ENCODE measurements at regions not wholly inside any gene's neighbourhood (a gene's known extent, or its start where the extent isn't known, plus 50 kb on each side); places are given as distances from the start of the nearest gene placed in this dataset.

DNA sequence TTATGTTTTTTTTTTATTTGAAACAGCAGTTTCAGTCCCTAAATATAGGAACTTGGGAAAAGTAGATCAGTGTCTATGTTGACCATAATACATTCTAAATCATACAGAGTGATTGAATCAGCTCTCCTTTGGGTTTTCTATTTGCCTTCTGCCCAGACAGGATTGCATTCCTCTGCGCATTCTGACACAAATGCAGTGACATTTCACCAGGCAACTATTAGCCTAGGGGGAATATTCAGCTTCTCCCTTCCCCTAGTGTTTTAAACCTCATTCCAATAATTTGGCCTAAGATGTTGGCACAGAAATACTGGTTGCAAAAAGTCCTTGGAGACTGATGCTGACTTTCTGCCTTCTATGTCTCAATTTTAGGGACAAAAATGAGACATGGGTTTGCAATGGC, 172.8 kb downstream of the PTGER3 start:
- H3K4me1 ChIP-seq (replicated peaks; ENCODE audit: insufficient read depth), result peaks cover 20% of the 10 kb centered on the region
- no peaks in the 10 kb centered on the region for H3F3A ChIP-seq (ENCODE audit: insufficient read depth, low read depth)
- H4K20me1 ChIP-seq (ENCODE audit: insufficient read depth), result no peaks in the 10 kb centered on the region
- no peak for TF ChIP-seq EZH2 (IDR thresholded peaks at IDR 0.05; ENCODE audit: low read depth)
- TF ChIP-seq, protein P1, sequence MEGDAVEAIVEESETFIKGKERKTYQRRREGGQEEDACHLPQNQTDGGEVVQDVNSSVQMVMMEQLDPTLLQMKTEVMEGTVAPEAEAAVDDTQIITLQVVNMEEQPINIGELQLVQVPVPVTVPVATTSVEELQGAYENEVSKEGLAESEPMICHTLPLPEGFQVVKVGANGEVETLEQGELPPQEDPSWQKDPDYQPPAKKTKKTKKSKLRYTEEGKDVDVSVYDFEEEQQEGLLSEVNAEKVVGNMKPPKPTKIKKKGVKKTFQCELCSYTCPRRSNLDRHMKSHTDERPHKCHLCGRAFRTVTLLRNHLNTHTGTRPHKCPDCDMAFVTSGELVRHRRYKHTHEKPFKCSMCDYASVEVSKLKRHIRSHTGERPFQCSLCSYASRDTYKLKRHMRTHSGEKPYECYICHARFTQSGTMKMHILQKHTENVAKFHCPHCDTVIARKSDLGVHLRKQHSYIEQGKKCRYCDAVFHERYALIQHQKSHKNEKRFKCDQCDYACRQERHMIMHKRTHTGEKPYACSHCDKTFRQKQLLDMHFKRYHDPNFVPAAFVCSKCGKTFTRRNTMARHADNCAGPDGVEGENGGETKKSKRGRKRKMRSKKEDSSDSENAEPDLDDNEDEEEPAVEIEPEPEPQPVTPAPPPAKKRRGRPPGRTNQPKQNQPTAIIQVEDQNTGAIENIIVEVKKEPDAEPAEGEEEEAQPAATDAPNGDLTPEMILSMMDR (conservative IDR thresholded peaks at IDR 0.05), result no peak
- intact Hi-C loops (cut with micrococcal nuclease; ENCODE audit: unreplicated experiment), result no loop called here
- H3K27me3 ChIP-seq (ENCODE audit: insufficient read depth, low read depth), result no peaks in the 10 kb centered on the region
- DNase-seq, result peak in 1 of 2 experiments; percentile 50
- peak overlapping the region; percentile 52; the same call in 1 of the 2 replicates for H2AFZ ChIP-seq
- H3K27ac ChIP-seq, result peak overlapping the region; percentile 51
- CTCF ChIA-PET, result no interaction called here
- H3K79me2 ChIP-seq (ENCODE audit: low read depth), result no peaks in the 10 kb centered on the region
- H3K4me2 ChIP-seq, result peak overlapping the region; percentile 41
- no peaks in the 10 kb centered on the region for H3K9me3 ChIP-seq (ENCODE audit: insufficient read depth, low read depth)
- H3K36me3 ChIP-seq (ENCODE audit: low read depth), result no peaks in the 10 kb centered on the region
- no peak overlapping the region for H3K4me3 ChIP-seq
- POLR2A ChIA-PET (ENCODE audit: unreplicated experiment), result no interaction called here
- no TSS peak for BruUV-seq (replicated peaks)
- no peaks in the 10 kb centered on the region for H3K9me2 ChIP-seq (ENCODE audit: insufficient read depth)

DNA sequence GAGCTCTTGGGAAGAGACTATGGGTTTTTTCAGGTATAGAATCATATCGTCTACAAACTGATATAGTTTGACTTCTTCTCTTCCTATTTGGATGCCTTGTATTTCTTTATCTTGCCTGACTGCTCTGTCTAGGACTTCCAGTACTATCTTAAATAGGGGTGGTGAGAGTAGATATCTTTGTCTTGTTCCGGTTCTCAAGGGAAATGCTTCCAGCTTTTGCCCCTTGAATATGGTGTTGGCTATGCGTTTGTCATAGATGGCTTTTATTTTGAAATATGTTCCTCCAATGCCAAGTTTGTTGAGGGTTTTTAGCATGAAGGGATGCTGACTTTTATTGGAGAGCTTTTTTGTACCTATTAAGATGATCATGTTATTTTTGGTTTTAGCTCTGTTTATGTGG, 170.3 kb downstream of the PTGER3 start:
- H3K4me2 ChIP-seq, result no peak overlapping the region
- H3K9me3 ChIP-seq (ENCODE audit: insufficient read depth, low read depth), result no peaks in the 10 kb centered on the region
- intact Hi-C loops (cut with micrococcal nuclease; ENCODE audit: unreplicated experiment), result no loop called here
- no peaks in the 10 kb centered on the region for H3F3A ChIP-seq (ENCODE audit: insufficient read depth, low read depth)
- no peak overlapping the region for H2AFZ ChIP-seq
- peaks cover 20% of the 10 kb centered on the region for H3K4me1 ChIP-seq (replicated peaks; ENCODE audit: insufficient read depth)
- no peak overlapping the region for H3K27ac ChIP-seq
- TF ChIP-seq EZH2 (IDR thresholded peaks at IDR 0.05; ENCODE audit: low read depth), result no peak
- TF ChIP-seq, protein P1 (conservative IDR thresholded peaks at IDR 0.05), result no peak
- H4K20me1 ChIP-seq (ENCODE audit: insufficient read depth), result no peaks in the 10 kb centered on the region
- H3K9me2 ChIP-seq (ENCODE audit: insufficient read depth), result no peaks in the 10 kb centered on the region
- H3K4me3 ChIP-seq, result no peak overlapping the region
- no peaks in the 10 kb centered on the region for H3K79me2 ChIP-seq (ENCODE audit: low read depth)
- no peak for DNase-seq
- no TSS peak for BruUV-seq (replicated peaks)
- H3K36me3 ChIP-seq (ENCODE audit: low read depth), result no peaks in the 10 kb centered on the region
- ChIA-PET CTCF (no interaction called here), POLR2A (ENCODE audit: unreplicated experiment) (no interaction called here)
- no peaks in the 10 kb centered on the region for H3K27me3 ChIP-seq (ENCODE audit: insufficient read depth, low read depth)

DNA sequence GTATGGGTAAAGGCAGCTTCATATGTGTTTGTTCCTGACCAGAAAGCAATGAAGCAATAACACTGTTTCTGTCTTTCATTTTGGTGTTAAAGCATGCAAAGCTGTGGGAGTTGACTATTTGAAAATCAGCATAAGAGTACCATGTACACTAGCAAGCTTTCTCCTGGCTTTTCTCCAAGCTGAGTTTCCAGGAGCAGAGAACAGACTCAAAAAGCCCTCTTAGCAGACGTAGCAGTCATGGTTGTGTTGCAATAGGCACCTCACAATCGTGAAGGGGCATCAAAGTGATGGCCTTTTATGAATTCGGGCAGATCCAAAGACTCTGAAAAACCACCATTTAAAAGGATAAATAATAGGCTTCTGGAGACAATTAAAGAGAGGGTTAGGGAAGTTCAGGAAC, 159.7 kb downstream of the PTGER3 start:
- TF ChIP-seq, protein P1 (conservative IDR thresholded peaks at IDR 0.05), result no peak
- no peak for TF ChIP-seq EZH2 (IDR thresholded peaks at IDR 0.05; ENCODE audit: low read depth)
- no TSS peak for BruUV-seq (replicated peaks)
- H3K79me2 ChIP-seq (ENCODE audit: low read depth), result no peaks in the 10 kb centered on the region
- no peaks in the 10 kb centered on the region for H3K27me3 ChIP-seq (ENCODE audit: insufficient read depth, low read depth)
- H2AFZ ChIP-seq, result no peak overlapping the region
- intact Hi-C loops (cut with micrococcal nuclease; ENCODE audit: unreplicated experiment), result no loop called here
- no peaks in the 10 kb centered on the region for H4K20me1 ChIP-seq (ENCODE audit: insufficient read depth)
- no peaks in the 10 kb centered on the region for H3F3A ChIP-seq (ENCODE audit: insufficient read depth, low read depth)
- no peak overlapping the region for H3K4me2 ChIP-seq
- DNase-seq, result no peak
- H3K27ac ChIP-seq, result no peak overlapping the region
- no peaks in the 10 kb centered on the region for H3K9me2 ChIP-seq (ENCODE audit: insufficient read depth)
- ChIA-PET POLR2A (ENCODE audit: unreplicated experiment) (no interaction called here), CTCF (no interaction called here)
- no peaks in the 10 kb centered on the region for H3K4me1 ChIP-seq (replicated peaks; ENCODE audit: insufficient read depth)
- H3K9me3 ChIP-seq (ENCODE audit: insufficient read depth, low read depth), result no peaks in the 10 kb centered on the region
- H3K36me3 ChIP-seq (ENCODE audit: low read depth), result no peaks in the 10 kb centered on the region
- no peak overlapping the region for H3K4me3 ChIP-seq

Data from PC-9 (cell line).